HCT116 (cell line): ENCODE measurements at regions not wholly inside any gene's neighbourhood (a gene's known extent, or its start where the extent isn't known, plus 50 kb on each side); places are given as distances from the start of the nearest gene placed in this dataset.

Source experiments
- ATAC-seq: fragments of 200-7000 bp; cut with Tn5 transposase; 2 replicates; pipeline ENCODE4 v1.9.1; 2020; ENCODE audit warnings: mild to moderate bottlenecking, moderate library complexity
- BruUV-seq: library from RNA; stranded (reverse); fragments of 400-500 nt; replicated peaks from 2 replicates; lab custom pipeline; 2021; lab: Mats Ljungman, UMichigan
- CTCF ChIA-PET: fragments of 300-600 bp; sonication (Branson Sonifier 250); formaldehyde crosslinking; loops from one replicate; lab custom pipeline; 2021; ENCODE audit warnings: antibody characterized with exemption; lab: Charles Lee
- POLR2A ChIA-PET: fragments of 300-600, 350-600 bp; sonication (Branson Sonifier 250); formaldehyde crosslinking; loops from one replicate; lab custom pipeline; 2021; ENCODE audit warnings: antibody characterized with exemption; lab: Charles Lee
- RAD21 ChIA-PET, 2 experiments: fragments of 300-600 bp; sonication (Branson Sonifier 250); formaldehyde crosslinking; loops; one replicate each; lab custom pipeline; 2023; ENCODE audit warnings: low total read pairs in 2 of 2; ENCODE audit not compliant: uncharacterized antibody in 2 of 2, unreplicated experiment in 2 of 2, low non-redundant PET in 1 of 2; lab: Charles Lee
- DNase-seq: peaks from one replicate; pipeline ENCODE4 v3.0.0-alpha.2; 2010; ENCODE audit warnings: low read depth, low spot score
- H2AFZ ChIP-seq: fragments of 200-600 bp; shearing (Covaris generic), sonication (generic); 2 replicates; pipeline ENCODE4 v1.6.1; 2017; ENCODE audit warnings: low read depth, mixed run types, mixed read lengths, antibody characterized with exemption, low read length; ENCODE audit not compliant: poor library complexity, severe bottlenecking
- H3K27ac ChIP-seq: 2 replicates; pipeline ENCODE4 v1.5.1; 2012; ENCODE audit warnings: low read depth, low read length
- H3K27me3 ChIP-seq: fragments of 200-600 bp; sonication (generic); 2 replicates; pipeline ENCODE4 v1.6.1; 2016; ENCODE audit warnings: mixed run types, low read length, mixed read lengths; ENCODE audit not compliant: insufficient read depth
- H3K36me3 ChIP-seq, 2 experiments: fragments of 200-500 bp in 1 of 2; fragments of 200-600 bp in 1 of 2; sonication (Bioruptor generic) in 1 of 2; sonication (generic) in 1 of 2; 2 replicates each; pipeline versions ENCODE4 v1.5.1 to v1.6.1; 2014 to 2016; ENCODE audit warnings: low read length in 2 of 2, inconsistent platforms in 1 of 2, mixed read lengths in 1 of 2, mixed run types in 1 of 2; ENCODE audit not compliant: insufficient read depth in 2 of 2, control insufficient read depth in 1 of 2
- H3K4me1 ChIP-seq, 2 experiments: fragments of 200-600 bp in 1 of 2; sonication (generic) in 1 of 2; 2 replicates each; pipeline versions ENCODE4 v1.5.1 to v1.6.1; 2012 to 2017; ENCODE audit warnings: low read length in 2 of 2, inconsistent platforms in 1 of 2, mild to moderate bottlenecking in 1 of 2, mixed read lengths in 1 of 2, mixed run types in 1 of 2, moderate library complexity in 1 of 2; ENCODE audit not compliant: insufficient read depth in 2 of 2, control insufficient read depth in 1 of 2
- H3K4me2 ChIP-seq: fragments of 200-600 bp; sonication (generic); 2 replicates; pipeline ENCODE4 v1.6.1; 2017; ENCODE audit warnings: mixed run types, low read length, mixed read lengths
- H3K4me3 ChIP-seq, 2 experiments: fragments of 200-600 bp in 1 of 2; sonication (generic) in 1 of 2; replicated peaks in 1 of 2; 2 replicates each; pipeline ENCODE4 v1.5.1; 2011 to 2016; ENCODE audit warnings: low read length in 2 of 2, control low read depth in 1 of 2, low read depth in 1 of 2, mild to moderate bottlenecking in 1 of 2, mixed read lengths in 1 of 2, mixed run types in 1 of 2
- H3K79me2 ChIP-seq: fragments of 200-600 bp; sonication (generic); 2 replicates; pipeline ENCODE4 v1.6.1; 2017; ENCODE audit warnings: mild to moderate bottlenecking, mixed run types, low read length, moderate library complexity, mixed read lengths; ENCODE audit not compliant: insufficient read depth
- H3K9ac ChIP-seq: fragments of 200-600 bp; sonication (generic); 2 replicates; pipeline ENCODE4 v1.6.1; 2016; ENCODE audit warnings: low read length, mixed read lengths
- H3K9me2 ChIP-seq: fragments of 200-600 bp; sonication (generic), shearing (Covaris generic); 2 replicates; pipeline ENCODE4 v1.6.1; 2017; ENCODE audit warnings: mixed run types, mild to moderate bottlenecking, moderate library complexity; ENCODE audit not compliant: insufficient read depth
- H3K9me3 ChIP-seq, 2 experiments: fragments of 200-500 bp in 1 of 2; fragments of 200-600 bp in 1 of 2; sonication (Bioruptor generic) in 1 of 2; sonication (generic) in 1 of 2; 2 replicates each; pipeline ENCODE4 v1.6.1; 2014 to 2017; ENCODE audit warnings: low read length in 2 of 2, mixed read lengths in 2 of 2, inconsistent platforms in 1 of 2, low read depth in 1 of 2, mild to moderate bottlenecking in 1 of 2, mixed run types in 1 of 2, moderate library complexity in 1 of 2; ENCODE audit not compliant: control insufficient read depth in 1 of 2, insufficient read depth in 1 of 2
- H4K20me1 ChIP-seq: fragments of 200-600 bp; sonication (generic), shearing (Covaris generic); 2 replicates; pipeline ENCODE4 v1.6.1; 2017; ENCODE audit warnings: mixed run types, mild to moderate bottlenecking, moderate library complexity; ENCODE audit not compliant: insufficient read depth
- CBX3 ChIP-seq: IDR thresholded peaks from 2 replicates; pipeline ENCODE4 v1.6.1; 2012; ENCODE audit warnings: low read depth
- CTCF ChIP-seq, 3 experiments: fragments of 200-600 bp in 1 of 3; sonication (generic) in 1 of 3; IDR thresholded peaks in 2 of 3; conservative IDR thresholded peaks in 1 of 3; 2 replicates each; pipeline ENCODE4 v1.5.1; 2012 to 2017; ENCODE audit warnings: low read depth in 2 of 3, low read length in 2 of 3, antibody characterized with exemption in 1 of 3, borderline replicate concordance in 1 of 3, control low read depth in 1 of 3, mild to moderate bottlenecking in 1 of 3, mixed read lengths in 1 of 3, mixed run types in 1 of 3, moderate library complexity in 1 of 3; ENCODE audit not compliant: insufficient read depth in 1 of 3
- EGR1 ChIP-seq: IDR thresholded peaks from 2 replicates; pipeline ENCODE4 v1.6.1; 2012; ENCODE audit warnings: low read depth
- ELF1 ChIP-seq: IDR thresholded peaks from 2 replicates; pipeline ENCODE4 v1.6.1; 2012; ENCODE audit warnings: low read depth, borderline replicate concordance
- EZH2phosphoT487 ChIP-seq: fragments of 200-600 bp; IDR thresholded peaks from 2 replicates; pipeline ENCODE4 v1.6.1; 2018; ENCODE audit warnings: antibody characterized with exemption, borderline replicate concordance
- FOSL1 ChIP-seq: IDR thresholded peaks from 2 replicates; pipeline ENCODE4 v1.6.1; 2012; ENCODE audit warnings: low read depth
- JUND ChIP-seq: IDR thresholded peaks from 2 replicates; pipeline ENCODE4 v1.6.1; 2012
- POLR2A ChIP-seq: IDR thresholded peaks from 2 replicates; pipeline ENCODE4 v1.7.0; 2011; ENCODE audit warnings: borderline replicate concordance; ENCODE audit not compliant: insufficient read depth, insufficient read length; ENCODE audit errors: extremely low read depth
- POLR2AphosphoS5 ChIP-seq: IDR thresholded peaks from 2 replicates; pipeline ENCODE4 v1.6.1; 2011; ENCODE audit warnings: mild to moderate bottlenecking, low read depth, low read length, moderate library complexity
- SP1 ChIP-seq: IDR thresholded peaks from 2 replicates; pipeline ENCODE4 v1.6.1; 2012; ENCODE audit warnings: low read depth
- SRF ChIP-seq: IDR thresholded peaks from 2 replicates; pipeline ENCODE4 v1.6.1; 2012; ENCODE audit warnings: low read depth
- TCF7L2 ChIP-seq: IDR thresholded peaks from 2 replicates; pipeline ENCODE4 v1.7.0; 2011; ENCODE audit warnings: borderline replicate concordance, inconsistent platforms; ENCODE audit not compliant: insufficient read depth, insufficient read length; ENCODE audit errors: extremely low read depth
- YY1 ChIP-seq: IDR thresholded peaks from 2 replicates; pipeline ENCODE4 v1.6.1; 2011; ENCODE audit warnings: low read length, low read depth, moderate library complexity, mild to moderate bottlenecking; ENCODE audit not compliant: insufficient replicate concordance; ENCODE audit errors: extremely low read depth
- ZBTB33 ChIP-seq: IDR thresholded peaks from 2 replicates; pipeline ENCODE4 v1.6.1; 2011; ENCODE audit warnings: mild to moderate bottlenecking, low read length, moderate library complexity; ENCODE audit not compliant: insufficient replicate concordance; ENCODE audit errors: extremely low read depth
- ZFX ChIP-seq: fragments of 450-650 bp; IDR thresholded peaks from 2 replicates; pipeline ENCODE4 v1.6.1; 2017
- ZNF274 ChIP-seq: fragments of 200-500 bp; sonication (Bioruptor generic); IDR thresholded peaks from 2 replicates; pipeline ENCODE4 v1.6.1; 2014; ENCODE audit warnings: mild to moderate bottlenecking, low read depth, low read length, inconsistent platforms
- intact Hi-C: fragments of 100-400 bp; cut with micrococcal nuclease; formaldehyde crosslinking; loops from 2 replicates; pipeline ENCODE4 v1.10.0; 2022
- TF ChIP-seq, protein P1 (sequence below): IDR thresholded peaks from 2 replicates; pipeline ENCODE4 v1.6.1; 2012
- TF ChIP-seq, protein P2 (sequence below): IDR thresholded peaks from 2 replicates; pipeline ENCODE4 v1.6.1; 2012; ENCODE audit warnings: low read depth
- TF ChIP-seq, protein P3 (sequence below): IDR thresholded peaks from 2 replicates; pipeline ENCODE4 v1.6.1; 2012

DNA sequence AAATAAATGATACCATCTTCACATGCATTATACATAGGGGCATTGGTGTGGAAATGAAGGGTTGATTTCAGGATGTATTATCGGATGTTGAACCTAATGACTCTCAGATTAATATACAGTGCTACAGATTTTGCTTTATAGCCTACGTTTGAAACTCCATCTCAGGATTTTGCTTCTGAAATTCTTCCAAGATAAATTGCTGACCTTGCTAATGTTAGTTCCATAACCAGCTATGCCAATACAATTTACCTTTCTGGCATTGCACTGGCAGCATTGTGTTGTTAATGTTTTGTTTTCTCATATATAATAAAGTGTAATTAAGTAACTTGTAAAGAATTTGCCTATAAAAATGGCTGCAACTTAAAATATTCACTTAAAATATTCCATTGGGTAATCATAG lies 350.1 kb downstream of the CHRM3 start:
- Histone ChIP-seq H3K27me3 (no peaks in the 10 kb centered on the region), H3K9me3 (peaks cover 0 to 5% of the 10 kb centered on the region in 2 experiments; a peak in 2 of 4 replicates), H3K4me3 (no peak overlapping the region), H3K9ac (no peak overlapping the region), H3K36me3 (no peaks in the 10 kb centered on the region), H2AFZ (no peak overlapping the region), H3K27ac (no peak overlapping the region), H3K4me1 (no peaks in the 10 kb centered on the region), H3K9me2 (no peaks in the 10 kb centered on the region), H4K20me1 (no peaks in the 10 kb centered on the region), H3K79me2 (no peaks in the 10 kb centered on the region), H3K4me2 (no peak overlapping the region)
- no peak for TF ChIP-seq EZH2phosphoT487
- TF ChIP-seq POLR2AphosphoS5: no peak
- TF ChIP-seq SP1: no peak
- TF ChIP-seq ELF1: no peak
- TF ChIP-seq, protein P1, sequence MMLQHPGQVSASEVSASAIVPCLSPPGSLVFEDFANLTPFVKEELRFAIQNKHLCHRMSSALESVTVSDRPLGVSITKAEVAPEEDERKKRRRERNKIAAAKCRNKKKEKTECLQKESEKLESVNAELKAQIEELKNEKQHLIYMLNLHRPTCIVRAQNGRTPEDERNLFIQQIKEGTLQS: no peak
- TF ChIP-seq, protein P2, sequence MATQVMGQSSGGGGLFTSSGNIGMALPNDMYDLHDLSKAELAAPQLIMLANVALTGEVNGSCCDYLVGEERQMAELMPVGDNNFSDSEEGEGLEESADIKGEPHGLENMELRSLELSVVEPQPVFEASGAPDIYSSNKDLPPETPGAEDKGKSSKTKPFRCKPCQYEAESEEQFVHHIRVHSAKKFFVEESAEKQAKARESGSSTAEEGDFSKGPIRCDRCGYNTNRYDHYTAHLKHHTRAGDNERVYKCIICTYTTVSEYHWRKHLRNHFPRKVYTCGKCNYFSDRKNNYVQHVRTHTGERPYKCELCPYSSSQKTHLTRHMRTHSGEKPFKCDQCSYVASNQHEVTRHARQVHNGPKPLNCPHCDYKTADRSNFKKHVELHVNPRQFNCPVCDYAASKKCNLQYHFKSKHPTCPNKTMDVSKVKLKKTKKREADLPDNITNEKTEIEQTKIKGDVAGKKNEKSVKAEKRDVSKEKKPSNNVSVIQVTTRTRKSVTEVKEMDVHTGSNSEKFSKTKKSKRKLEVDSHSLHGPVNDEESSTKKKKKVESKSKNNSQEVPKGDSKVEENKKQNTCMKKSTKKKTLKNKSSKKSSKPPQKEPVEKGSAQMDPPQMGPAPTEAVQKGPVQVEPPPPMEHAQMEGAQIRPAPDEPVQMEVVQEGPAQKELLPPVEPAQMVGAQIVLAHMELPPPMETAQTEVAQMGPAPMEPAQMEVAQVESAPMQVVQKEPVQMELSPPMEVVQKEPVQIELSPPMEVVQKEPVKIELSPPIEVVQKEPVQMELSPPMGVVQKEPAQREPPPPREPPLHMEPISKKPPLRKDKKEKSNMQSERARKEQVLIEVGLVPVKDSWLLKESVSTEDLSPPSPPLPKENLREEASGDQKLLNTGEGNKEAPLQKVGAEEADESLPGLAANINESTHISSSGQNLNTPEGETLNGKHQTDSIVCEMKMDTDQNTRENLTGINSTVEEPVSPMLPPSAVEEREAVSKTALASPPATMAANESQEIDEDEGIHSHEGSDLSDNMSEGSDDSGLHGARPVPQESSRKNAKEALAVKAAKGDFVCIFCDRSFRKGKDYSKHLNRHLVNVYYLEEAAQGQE: no peak
- no peak for TF ChIP-seq YY1
- TF ChIP-seq JUND: no peak
- no peak for TF ChIP-seq ZNF274
- TF ChIP-seq POLR2A: no peak
- no peak for TF ChIP-seq CTCF (IDR thresholded peaks at IDR 0.05 in 2 of 3, conservative IDR thresholded peaks at IDR 0.05 in 1 of 3; ENCODE audit: borderline replicate concordance in 1 of 3, insufficient read depth in 1 of 3, low read depth in 2 of 3, low read length in 2 of 3)
- no peak for TF ChIP-seq FOSL1
- no peak for TF ChIP-seq CBX3
- TF ChIP-seq TCF7L2: no peak
- TF ChIP-seq, protein P3, sequence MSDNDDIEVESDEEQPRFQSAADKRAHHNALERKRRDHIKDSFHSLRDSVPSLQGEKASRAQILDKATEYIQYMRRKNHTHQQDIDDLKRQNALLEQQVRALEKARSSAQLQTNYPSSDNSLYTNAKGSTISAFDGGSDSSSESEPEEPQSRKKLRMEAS: no peak
- TF ChIP-seq EGR1: no peak
- no peak for TF ChIP-seq SRF
- TF ChIP-seq ZBTB33: no peak
- no peak for TF ChIP-seq ZFX
- ChIA-PET RAD21 (no interaction called here), POLR2A (no interaction called here), CTCF (no interaction called here)
- ATAC-seq (no peak), DNase-seq (no peak)
- intact Hi-C loops: no loop called here
- no TSS peak for BruUV-seq
